Psoas muscle (tissue), 7 donors: ENCODE measurements at regions not wholly inside any gene's neighbourhood (a gene's known extent, or its start where the extent isn't known, plus 50 kb on each side); places are given as distances from the start of the nearest gene placed in this dataset.

ENCODE experiments used
- ATAC-seq, 4 donors: fragments of 200-7000 bp; cut with Tn5 transposase; one replicate each; pipeline ENCODE4 v1.9.1; 2020; ENCODE audit warnings: moderate library complexity in 3 of 4, mild to moderate bottlenecking in 2 of 4
- DNase-seq, 2 donors: peaks; one replicate each; pipeline ENCODE4 v3.0.0-alpha.2; 2020
- H3K27ac ChIP-seq: fragments of 200-600 bp; one replicate; pipeline ENCODE4 v1.8.0; 2022
- H3K27me3 ChIP-seq, 3 donors: fragments of 200-600 bp in 1 of 3; one replicate each; pipeline versions ENCODE4 v1.6.1 to v1.8.0; 2013 to 2022; ENCODE audit warnings: low read length in 2 of 3, mild to moderate bottlenecking in 2 of 3, moderate library complexity in 1 of 3; ENCODE audit not compliant: insufficient read depth in 3 of 3
- H3K36me3 ChIP-seq, 2 donors: fragments of 200-600 bp in 1 of 2; one replicate each; pipeline versions ENCODE4 v1.6.1 to v1.8.0; 2013 to 2022; ENCODE audit warnings: low read depth in 1 of 2, mild to moderate bottlenecking in 1 of 2, moderate library complexity in 1 of 2; ENCODE audit not compliant: insufficient read depth in 1 of 2
- H3K4me1 ChIP-seq: fragments of 200-600 bp; one replicate; pipeline ENCODE4 v1.8.0; 2022
- H3K4me3 ChIP-seq: fragments of 200-600 bp; one replicate; pipeline ENCODE4 v1.8.0; 2022; ENCODE audit warnings: mild to moderate bottlenecking
- H3K9me3 ChIP-seq: fragments of 200-600 bp; one replicate; pipeline ENCODE4 v1.8.0; 2022
- whole genome bisulfite sequencing, 3 donors: extraction: QIAGEN DNeasy Blood & Tissue Kit; methylation state at CpG; one replicate each; pipeline versions ENCODE4 v1.1.6 to v1.1.7; 2013; 5-methylcytosine and 5-hydroxymethylcytosine counted together
- intact Hi-C, 2 donors: fragments of 100-400 bp; cut with DNase I; formaldehyde crosslinking; loops; one replicate each; pipeline versions ENCODE4 v1.11.0 to v1.14.2; 2022
- TF ChIP-seq, protein P1 (sequence below): fragments of 200-600 bp; IDR thresholded peaks from one replicate; pipeline ENCODE4 v1.8.0; 2022; ENCODE audit warnings: antibody characterized with exemption
- donor health status: healthy with polysubstance abuse.
- donor health status: DM: no; HTN: no; CAD: no; lungs with moderate emphysema.
- donor health status: Bipolar disorder and iron deficiency.
- donor health status: healthy.
- donor health status: DM: yes; HTN: yes; CAD: no.
- donor health status: DM: no; HTN: no; CAD: no.
- donor health status: DM: yes; HTN: yes; CAD: no.

DNA sequence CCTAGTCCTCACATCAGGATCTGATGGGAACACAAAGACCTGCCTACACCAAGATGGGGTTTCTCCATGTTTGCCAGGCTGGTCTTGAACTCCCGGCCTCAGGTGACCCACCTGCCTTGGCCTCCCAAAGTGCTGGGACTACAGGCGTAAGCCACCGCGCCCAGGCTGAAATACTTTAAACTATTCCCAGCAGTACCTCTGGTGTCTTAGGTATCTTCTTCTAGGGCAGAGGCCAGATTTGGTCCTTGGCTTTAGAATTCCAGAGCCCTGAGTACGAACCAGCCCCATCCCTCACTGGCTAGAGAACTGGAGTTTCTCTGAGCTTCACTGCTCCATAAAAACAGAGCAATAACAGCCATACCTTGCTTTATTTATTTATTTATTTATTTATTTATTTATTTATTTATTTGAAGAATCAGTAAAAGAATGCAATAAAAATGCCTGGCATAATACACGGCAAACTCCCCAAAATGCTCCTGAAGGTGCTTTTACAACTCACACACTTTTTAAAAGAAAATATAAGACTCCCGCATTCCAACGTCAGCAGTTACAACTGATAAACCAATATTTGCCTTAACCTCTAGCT lies 312.1 kb downstream of the TFAP2C start:
- Histone ChIP-seq H3K4me3 (no peak overlapping the region), H3K36me3 (no peaks in the 10 kb centered on the region), H3K4me1 (no peaks in the 10 kb centered on the region), H3K27ac (no peak overlapping the region), H3K9me3 (no peaks in the 10 kb centered on the region), H3K27me3 (peaks cover 0 to 9% (median 4%) of the 10 kb centered on the region in 3 donors)
- intact Hi-C loops, result no loop called here
- ATAC-seq, result no peak
- DNase-seq, result no peak
- TF ChIP-seq, protein P1, sequence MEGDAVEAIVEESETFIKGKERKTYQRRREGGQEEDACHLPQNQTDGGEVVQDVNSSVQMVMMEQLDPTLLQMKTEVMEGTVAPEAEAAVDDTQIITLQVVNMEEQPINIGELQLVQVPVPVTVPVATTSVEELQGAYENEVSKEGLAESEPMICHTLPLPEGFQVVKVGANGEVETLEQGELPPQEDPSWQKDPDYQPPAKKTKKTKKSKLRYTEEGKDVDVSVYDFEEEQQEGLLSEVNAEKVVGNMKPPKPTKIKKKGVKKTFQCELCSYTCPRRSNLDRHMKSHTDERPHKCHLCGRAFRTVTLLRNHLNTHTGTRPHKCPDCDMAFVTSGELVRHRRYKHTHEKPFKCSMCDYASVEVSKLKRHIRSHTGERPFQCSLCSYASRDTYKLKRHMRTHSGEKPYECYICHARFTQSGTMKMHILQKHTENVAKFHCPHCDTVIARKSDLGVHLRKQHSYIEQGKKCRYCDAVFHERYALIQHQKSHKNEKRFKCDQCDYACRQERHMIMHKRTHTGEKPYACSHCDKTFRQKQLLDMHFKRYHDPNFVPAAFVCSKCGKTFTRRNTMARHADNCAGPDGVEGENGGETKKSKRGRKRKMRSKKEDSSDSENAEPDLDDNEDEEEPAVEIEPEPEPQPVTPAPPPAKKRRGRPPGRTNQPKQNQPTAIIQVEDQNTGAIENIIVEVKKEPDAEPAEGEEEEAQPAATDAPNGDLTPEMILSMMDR, result no peak
- 86 to 89% (median 87%) methylated on average over 8 of the region's 8 CpGs for WGBS, 3 donors

DNA sequence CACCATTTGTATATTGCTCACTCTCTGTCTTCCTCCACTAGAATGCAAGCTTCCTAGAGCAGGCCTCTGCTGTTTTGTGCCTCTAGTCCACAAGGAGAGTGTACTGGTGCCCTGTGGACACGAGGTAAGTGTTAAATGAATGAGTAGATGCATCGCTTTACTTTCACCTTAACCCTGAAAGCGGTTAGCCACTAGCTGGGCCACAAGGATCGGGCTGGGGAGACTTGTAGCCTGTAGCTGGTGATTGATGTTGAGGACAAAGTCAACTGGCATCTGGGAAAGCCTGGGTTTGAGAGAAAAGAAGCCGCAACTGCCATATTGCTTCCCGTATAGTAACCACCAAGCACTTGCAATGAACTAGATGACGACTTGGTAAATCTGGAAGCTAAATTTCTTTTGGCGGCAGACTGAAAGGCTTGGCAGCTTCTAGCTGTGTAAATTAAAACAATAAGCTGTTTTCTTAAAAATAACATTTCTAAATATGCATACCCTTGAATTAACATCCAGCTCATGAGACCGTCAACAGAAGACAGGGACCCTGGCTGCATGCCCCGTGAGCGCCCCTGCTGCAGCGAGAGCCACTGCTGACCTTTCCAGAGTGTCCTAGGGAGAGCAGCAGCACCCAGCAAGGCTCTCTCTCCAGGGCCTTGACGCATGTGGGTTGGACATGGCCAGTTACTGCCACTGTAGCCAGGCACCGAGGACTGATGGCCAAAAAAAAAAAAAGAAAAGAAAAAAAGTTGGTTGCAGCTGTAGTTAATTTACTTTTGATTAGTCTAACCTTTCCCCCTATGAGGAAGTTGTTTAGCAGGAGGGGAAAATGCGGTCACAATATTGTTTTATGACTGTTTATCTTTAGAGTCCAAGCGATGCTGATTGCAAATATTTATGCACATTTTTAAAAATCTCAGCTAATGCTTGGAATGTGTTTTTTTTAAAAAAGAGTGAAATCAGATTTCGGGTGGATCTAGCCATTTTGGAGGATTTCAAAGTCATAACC lies 315.1 kb downstream of the TFAP2C start:
- intact Hi-C loops, result no loop called here
- no peak for ATAC-seq
- TF ChIP-seq, protein P1, result no peak
- no peak for DNase-seq
- no peaks in the 10 kb centered on the region for H3K4me1 ChIP-seq
- H3K9me3 ChIP-seq, result no peaks in the 10 kb centered on the region
- WGBS, 3 donors, result 53 to 59% (median 57%) methylated on average over 17 of the region's 17 CpGs
- H3K4me3 ChIP-seq, result no peak overlapping the region
- H3K36me3 ChIP-seq, result no peaks in the 10 kb centered on the region
- H3K27me3 ChIP-seq, result peaks cover 0 to 4% (median 2%) of the 10 kb centered on the region in 3 donors
- H3K27ac ChIP-seq, result no peak overlapping the region

DNA sequence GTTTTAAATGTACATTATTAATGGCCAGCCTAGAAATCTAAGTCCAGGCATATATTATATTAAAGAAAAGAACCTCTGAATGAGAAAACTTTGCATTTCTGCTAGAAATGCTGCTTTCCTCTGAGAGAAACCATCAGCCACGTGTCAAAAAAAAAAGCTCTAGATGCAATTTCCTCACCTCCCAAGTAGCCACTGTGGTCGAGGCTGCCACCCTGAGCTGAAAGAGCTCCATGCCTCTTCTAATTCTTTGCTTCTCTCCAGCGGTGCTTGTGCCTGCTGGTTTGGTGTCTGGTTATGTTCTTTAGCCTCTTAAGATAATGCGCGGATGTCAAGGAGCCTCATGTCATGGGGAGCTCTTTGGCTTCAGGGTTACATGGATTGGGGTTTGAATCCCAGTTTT lies 316.0 kb downstream of the TFAP2C start:
- TF ChIP-seq, protein P1, result no peak
- WGBS, 3 donors, result 34 to 35% (median 35%) methylated on average over 5 of the region's 5 CpGs
- H3K27me3 ChIP-seq, result peaks cover 2 to 7% (median 4%) of the 10 kb centered on the region in 3 donors
- no peak for DNase-seq
- no peaks in the 10 kb centered on the region for H3K9me3 ChIP-seq
- H3K36me3 ChIP-seq, result no peaks in the 10 kb centered on the region
- intact Hi-C loops, result no loop called here
- H3K4me1 ChIP-seq, result no peaks in the 10 kb centered on the region
- ATAC-seq, result no peak
- H3K27ac ChIP-seq, result no peak overlapping the region
- no peak overlapping the region for H3K4me3 ChIP-seq

DNA sequence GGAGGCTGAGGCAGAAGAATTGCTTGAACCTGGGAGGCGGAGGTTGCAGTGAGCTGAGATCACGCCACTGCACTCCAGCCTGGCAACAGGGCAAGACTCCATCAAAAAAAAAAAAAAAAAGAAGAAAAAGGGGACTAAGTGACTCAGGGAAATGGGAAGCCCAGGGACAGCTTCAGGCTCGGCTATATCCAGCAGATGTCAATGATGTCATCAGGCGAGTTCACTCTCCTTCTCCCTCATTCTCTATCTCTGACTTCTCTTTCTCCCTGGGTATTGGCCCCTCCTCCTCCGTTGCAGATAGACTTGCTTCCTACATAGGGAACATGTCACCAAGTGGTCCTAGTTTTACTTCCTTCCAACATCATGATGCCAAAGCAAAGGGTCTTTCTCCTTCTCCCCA lies 316.8 kb downstream of the TFAP2C start:
- no peaks in the 10 kb centered on the region for H3K4me1 ChIP-seq
- H3K27ac ChIP-seq, result no peak overlapping the region
- intact Hi-C loops, result no loop called here
- TF ChIP-seq, protein P1, result no peak
- WGBS, 3 donors, result 74 to 89% (median 77%) methylated on average over 5 of the region's 5 CpGs
- no peaks in the 10 kb centered on the region for H3K36me3 ChIP-seq
- no peak for ATAC-seq
- DNase-seq, result no peak
- no peaks in the 10 kb centered on the region for H3K9me3 ChIP-seq
- H3K4me3 ChIP-seq, result no peak overlapping the region
- H3K27me3 ChIP-seq, result peaks cover 2 to 7% (median 4%) of the 10 kb centered on the region in 3 donors
